Bronchial epithelial cell (primary cell): ENCODE measurements at regions not wholly inside any gene's neighbourhood (a gene's known extent, or its start where the extent isn't known, plus 50 kb on each side); places are given as distances from the start of the nearest gene placed in this dataset.

Source experiments
- DNase-seq: peaks from one replicate; pipeline ENCODE4 v3.0.0-alpha.2; 2010; ENCODE audit warnings: low read depth
- FAIRE-seq: peaks from 2 replicates; lab custom pipeline; 2011; peaks lifted over from hg19 to GRCh38; lab: Jason Lieb, UNC
- H3K27me3 ChIP-seq: 2 replicates; pipeline ENCODE4 v1.5.1; 2011; ENCODE audit warnings: low read length; ENCODE audit not compliant: control insufficient read depth, insufficient read depth
- H3K36me3 ChIP-seq: 2 replicates; pipeline ENCODE4 v1.5.1; 2011; ENCODE audit warnings: low read length; ENCODE audit not compliant: control insufficient read depth, insufficient read depth
- H3K4me3 ChIP-seq: 2 replicates; pipeline ENCODE4 v1.5.1; 2011; ENCODE audit warnings: mild to moderate bottlenecking, low read depth, low read length, control low read depth
- CTCF ChIP-seq: IDR thresholded peaks from 2 replicates; pipeline ENCODE4 v1.5.1; 2011; ENCODE audit warnings: mild to moderate bottlenecking, moderate library complexity, low read length, control low read depth, inconsistent platforms; ENCODE audit not compliant: insufficient read depth, severe bottlenecking

GRCh38 chrX:1720836-1721235 lies 106.0 kb downstream of the ASMT start:
- H3K4me3 ChIP-seq, result no peak overlapping the region
- TF ChIP-seq CTCF, result no peak
- H3K27me3 ChIP-seq, result no peaks in the 10 kb centered on the region
- H3K36me3 ChIP-seq, result no peaks in the 10 kb centered on the region
- FAIRE-seq (no peak), DNase-seq (no peak)

DNA sequence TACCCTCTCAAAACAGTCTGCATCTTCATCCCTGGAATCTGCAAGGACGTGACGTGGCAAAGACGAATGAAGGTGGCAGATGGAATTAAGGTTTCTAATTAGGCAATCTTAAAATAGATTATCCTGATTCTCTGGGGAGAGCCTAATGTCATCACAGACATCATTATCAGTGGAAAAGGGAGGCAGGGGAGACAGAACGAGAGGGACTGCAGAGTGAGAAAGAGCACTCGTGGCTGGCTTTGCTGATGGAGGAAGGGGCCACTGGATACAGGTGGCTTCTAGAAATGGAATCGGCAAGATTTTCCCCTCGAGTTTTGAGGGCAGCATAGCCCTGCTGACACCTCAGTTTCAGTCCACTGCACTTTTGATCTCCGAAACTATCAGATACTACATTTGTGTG lies 110.6 kb downstream of the ASMT start:
- no peak for FAIRE-seq

DNA sequence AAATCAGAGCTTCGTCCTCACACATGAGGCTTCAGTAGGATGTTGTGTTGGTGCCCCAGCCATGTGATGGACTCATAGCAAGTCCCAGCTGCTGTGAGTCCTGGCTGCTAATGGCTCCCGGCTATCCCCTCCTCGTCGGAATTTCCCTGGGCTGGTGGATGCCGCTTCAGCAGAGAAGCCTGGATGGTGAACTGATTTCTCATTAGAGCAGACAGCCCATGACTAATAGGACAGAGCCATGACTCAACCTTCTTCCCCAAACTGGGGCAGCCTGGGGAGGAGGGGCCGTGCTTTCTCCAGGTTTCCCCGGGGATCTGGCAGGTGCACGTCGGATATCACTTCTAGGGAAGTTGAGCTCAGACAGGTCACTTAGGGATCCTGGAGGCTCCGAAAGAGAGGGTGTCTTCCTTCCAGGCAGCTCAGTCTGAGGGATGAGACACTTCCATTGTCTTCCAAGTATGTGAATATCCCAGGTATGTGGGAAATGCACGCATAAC lies 112.7 kb downstream of the ASMT start:
- TF ChIP-seq CTCF, result no peak
- H3K27me3 ChIP-seq, result no peaks in the 10 kb centered on the region
- H3K4me3 ChIP-seq, result no peak overlapping the region
- FAIRE-seq (no peak), DNase-seq (peak; percentile 39)
- H3K36me3 ChIP-seq, result no peaks in the 10 kb centered on the region

More for the DNA sequence above, 110.6 kb downstream of the ASMT start:
- Histone ChIP-seq H3K4me3 (no peak overlapping the region), H3K27me3 (no peaks in the 10 kb centered on the region), H3K36me3 (no peaks in the 10 kb centered on the region)
- DNase-seq, result no peak
- no peak for TF ChIP-seq CTCF

DNA sequence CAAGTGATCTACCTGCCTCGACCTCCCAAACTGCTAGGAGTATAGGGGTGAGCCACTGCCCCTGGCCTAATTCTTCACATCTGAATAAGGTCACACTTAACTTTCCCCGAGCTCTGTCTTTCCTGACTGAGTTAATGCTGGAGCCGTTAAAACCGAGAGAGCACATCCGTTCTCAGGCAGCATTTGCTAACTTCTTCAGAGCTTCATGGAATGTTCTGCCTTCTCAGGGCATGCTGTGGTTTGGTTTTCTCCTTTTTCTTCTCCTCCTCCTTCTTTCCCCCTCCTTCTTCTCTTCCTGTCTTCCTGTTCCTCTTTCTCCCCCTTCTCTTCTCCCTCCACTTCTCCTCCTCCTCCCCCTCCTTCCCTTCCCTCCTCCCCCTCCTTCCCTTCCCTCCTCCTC lies 119.9 kb downstream of the ASMT start:
- Histone ChIP-seq H3K27me3 (no peaks in the 10 kb centered on the region), H3K36me3 (no peaks in the 10 kb centered on the region), H3K4me3 (no peak overlapping the region)
- DNase-seq (no peak), FAIRE-seq (no peak)
- TF ChIP-seq CTCF, result no peak

GRCh38 chrX:1741816-1742394 lies 127.0 kb downstream of the ASMT start:
- no peak for FAIRE-seq
- no peaks in the 10 kb centered on the region for H3K36me3 ChIP-seq
- no peak overlapping the region for H3K4me3 ChIP-seq
- TF ChIP-seq CTCF, result no peak
- DNase-seq, result no peak
- no peaks in the 10 kb centered on the region for H3K27me3 ChIP-seq

- no peaks in the 10 kb centered on the region for H3K27me3 ChIP-seq
- H3K4me3 ChIP-seq, result no peak overlapping the region
- no peak for DNase-seq
- no peaks in the 10 kb centered on the region for H3K36me3 ChIP-seq
- no peak for FAIRE-seq
- TF ChIP-seq CTCF, result no peak
Observed at GRCh38 chrX:1743105-1743504, 128.2 kb downstream of the ASMT start.
